ENCODE measurements at regions not wholly inside any gene's neighbourhood (a gene's known extent, or its start where the extent isn't known, plus 50 kb on each side); places are given as distances from the start of the nearest gene placed in this dataset.

GRCh38 chr1:163774401-163774945 lies 452.7 kb downstream of the NUF2 start:
- no peaks in the 10 kb centered on the region for H3K27me3 Mint-ChIP-seq
- no peaks in the 10 kb centered on the region for H3K36me3 Mint-ChIP-seq (ENCODE audit: low read depth)
- H3K4me1 Mint-ChIP-seq (ENCODE audit: low read depth), result no peaks in the 10 kb centered on the region
- no peak overlapping the region for H3K4me3 Mint-ChIP-seq
- intact Hi-C loops (cut with micrococcal nuclease), result no loop called here
- H3K27ac Mint-ChIP-seq, result no peak overlapping the region
- H3K9me3 Mint-ChIP-seq, result peaks cover 40% of the 10 kb centered on the region

GRCh38 chr1:163774978-163775620 lies 453.3 kb downstream of the NUF2 start:
- no peak overlapping the region for H3K4me3 Mint-ChIP-seq
- H3K9me3 Mint-ChIP-seq, result peaks cover 35% of the 10 kb centered on the region
- intact Hi-C loops (cut with micrococcal nuclease), result no loop called here
- H3K4me1 Mint-ChIP-seq (ENCODE audit: low read depth), result no peaks in the 10 kb centered on the region
- H3K27ac Mint-ChIP-seq, result no peak overlapping the region
- no peaks in the 10 kb centered on the region for H3K27me3 Mint-ChIP-seq
- H3K36me3 Mint-ChIP-seq (ENCODE audit: low read depth), result no peaks in the 10 kb centered on the region

- Mint-ChIP-seq H3K36me3 (ENCODE audit: low read depth) (no peaks in the 10 kb centered on the region), H3K4me3 (no peak overlapping the region), H3K4me1 (ENCODE audit: low read depth) (no peaks in the 10 kb centered on the region), H3K27ac (no peak overlapping the region), H3K27me3 (no peaks in the 10 kb centered on the region), H3K9me3 (peaks cover 42% of the 10 kb centered on the region)
- intact Hi-C loops (cut with micrococcal nuclease), result no loop called here
Measured at GRCh38 chr1:163777205-163777604, 455.5 kb downstream of the NUF2 start.

- Mint-ChIP-seq H3K4me3 (no peak overlapping the region), H3K27me3 (no peaks in the 10 kb centered on the region), H3K27ac (no peak overlapping the region), H3K36me3 (ENCODE audit: low read depth) (no peaks in the 10 kb centered on the region), H3K4me1 (ENCODE audit: low read depth) (no peaks in the 10 kb centered on the region), H3K9me3 (peaks cover 34% of the 10 kb centered on the region)
- intact Hi-C loops (cut with micrococcal nuclease), result no loop called here
Measured at GRCh38 chr1:163781146-163781545, 459.4 kb downstream of the NUF2 start.

GRCh38 chr1:163785868-163786405 lies 464.2 kb downstream of the NUF2 start:
- intact Hi-C loops (cut with micrococcal nuclease), result no loop called here
- Mint-ChIP-seq H3K9me3 (peaks cover 16% of the 10 kb centered on the region), H3K36me3 (ENCODE audit: low read depth) (no peaks in the 10 kb centered on the region), H3K27ac (no peak overlapping the region), H3K4me1 (ENCODE audit: low read depth) (no peaks in the 10 kb centered on the region), H3K27me3 (no peaks in the 10 kb centered on the region), H3K4me3 (no peak overlapping the region)

GRCh38 chr1:163789911-163790310 lies 468.2 kb downstream of the NUF2 start:
- intact Hi-C loops (cut with micrococcal nuclease), result no loop called here
- Mint-ChIP-seq H3K9me3 (no peaks in the 10 kb centered on the region), H3K36me3 (ENCODE audit: low read depth) (no peaks in the 10 kb centered on the region), H3K27me3 (no peaks in the 10 kb centered on the region), H3K4me3 (no peak overlapping the region), H3K4me1 (ENCODE audit: low read depth) (no peaks in the 10 kb centered on the region), H3K27ac (no peak overlapping the region)

- H3K27me3 Mint-ChIP-seq, result no peaks in the 10 kb centered on the region
- H3K36me3 Mint-ChIP-seq (ENCODE audit: low read depth), result no peaks in the 10 kb centered on the region
- no peak overlapping the region for H3K4me3 Mint-ChIP-seq
- no peaks in the 10 kb centered on the region for H3K4me1 Mint-ChIP-seq (ENCODE audit: low read depth)
- H3K9me3 Mint-ChIP-seq, result peaks cover 12% of the 10 kb centered on the region
- intact Hi-C loops (cut with micrococcal nuclease), result no loop called here
- no peak overlapping the region for H3K27ac Mint-ChIP-seq
Measured at GRCh38 chr1:163794551-163794950, 472.8 kb downstream of the NUF2 start.

- H3K27ac Mint-ChIP-seq, result no peak overlapping the region
- H3K9me3 Mint-ChIP-seq, result peaks cover 12% of the 10 kb centered on the region
- no peaks in the 10 kb centered on the region for H3K27me3 Mint-ChIP-seq
- intact Hi-C loops (cut with micrococcal nuclease), result no loop called here
- no peak overlapping the region for H3K4me3 Mint-ChIP-seq
- no peaks in the 10 kb centered on the region for H3K4me1 Mint-ChIP-seq (ENCODE audit: low read depth)
- no peaks in the 10 kb centered on the region for H3K36me3 Mint-ChIP-seq (ENCODE audit: low read depth)
Measured at GRCh38 chr1:163796394-163796821, 474.7 kb downstream of the NUF2 start.

GRCh38 chr1:163797816-163798215 lies 476.1 kb downstream of the NUF2 start:
- Mint-ChIP-seq H3K4me1 (ENCODE audit: low read depth) (no peaks in the 10 kb centered on the region), H3K27me3 (no peaks in the 10 kb centered on the region), H3K9me3 (peaks cover 12% of the 10 kb centered on the region), H3K36me3 (ENCODE audit: low read depth) (no peaks in the 10 kb centered on the region), H3K4me3 (no peak overlapping the region), H3K27ac (no peak overlapping the region)
- intact Hi-C loops (cut with micrococcal nuclease), result no loop called here

GRCh38 chr1:163799190-163799805 lies 477.5 kb downstream of the NUF2 start:
- Mint-ChIP-seq H3K9me3 (peaks cover 12% of the 10 kb centered on the region), H3K4me1 (ENCODE audit: low read depth) (no peaks in the 10 kb centered on the region), H3K4me3 (no peak overlapping the region), H3K36me3 (ENCODE audit: low read depth) (no peaks in the 10 kb centered on the region), H3K27ac (no peak overlapping the region), H3K27me3 (no peaks in the 10 kb centered on the region)
- intact Hi-C loops (cut with micrococcal nuclease), result no loop called here

- Mint-ChIP-seq H3K36me3 (ENCODE audit: low read depth) (no peaks in the 10 kb centered on the region), H3K4me3 (no peak overlapping the region), H3K27ac (no peak overlapping the region), H3K4me1 (ENCODE audit: low read depth) (no peaks in the 10 kb centered on the region), H3K27me3 (no peaks in the 10 kb centered on the region), H3K9me3 (no peaks in the 10 kb centered on the region)
- intact Hi-C loops (cut with micrococcal nuclease), result no loop called here
Measured at GRCh38 chr1:163807331-163808049, 485.7 kb downstream of the NUF2 start.

- peaks cover 11% of the 10 kb centered on the region for H3K9me3 Mint-ChIP-seq
- no peaks in the 10 kb centered on the region for H3K27me3 Mint-ChIP-seq
- intact Hi-C loops (cut with micrococcal nuclease), result no loop called here
- H3K36me3 Mint-ChIP-seq (ENCODE audit: low read depth), result no peaks in the 10 kb centered on the region
- no peak overlapping the region for H3K27ac Mint-ChIP-seq
- no peaks in the 10 kb centered on the region for H3K4me1 Mint-ChIP-seq (ENCODE audit: low read depth)
- H3K4me3 Mint-ChIP-seq, result no peak overlapping the region
Measured at GRCh38 chr1:163813251-163813650, 491.5 kb downstream of the NUF2 start.

GRCh38 chr1:163820226-163820625 lies 498.5 kb downstream of the NUF2 start:
- H3K4me1 Mint-ChIP-seq (ENCODE audit: low read depth), result no peaks in the 10 kb centered on the region
- no peak overlapping the region for H3K4me3 Mint-ChIP-seq
- no peaks in the 10 kb centered on the region for H3K9me3 Mint-ChIP-seq
- no peak overlapping the region for H3K27ac Mint-ChIP-seq
- intact Hi-C loops (cut with micrococcal nuclease), result no loop called here
- H3K36me3 Mint-ChIP-seq (ENCODE audit: low read depth), result no peaks in the 10 kb centered on the region
- H3K27me3 Mint-ChIP-seq, result no peaks in the 10 kb centered on the region

GRCh38 chr1:163820766-163821165 lies 499.0 kb downstream of the NUF2 start:
- intact Hi-C loops (cut with micrococcal nuclease), result no loop called here
- Mint-ChIP-seq H3K9me3 (no peaks in the 10 kb centered on the region), H3K36me3 (ENCODE audit: low read depth) (no peaks in the 10 kb centered on the region), H3K4me3 (no peak overlapping the region), H3K4me1 (ENCODE audit: low read depth) (no peaks in the 10 kb centered on the region), H3K27ac (no peak overlapping the region), H3K27me3 (no peaks in the 10 kb centered on the region)

Measured in dendritic cell treated with granulocyte-macrophage colony-stimulating factor and Interleukin-4, amounts not matched to agents 40 ng/mL and 50 ng/mL, for 4 days (primary cell).